ENCODE measurements at regions not wholly inside any gene's neighbourhood (a gene's known extent, or its start where the extent isn't known, plus 50 kb on each side); places are given as distances from the start of the nearest gene placed in this dataset.

DNA sequence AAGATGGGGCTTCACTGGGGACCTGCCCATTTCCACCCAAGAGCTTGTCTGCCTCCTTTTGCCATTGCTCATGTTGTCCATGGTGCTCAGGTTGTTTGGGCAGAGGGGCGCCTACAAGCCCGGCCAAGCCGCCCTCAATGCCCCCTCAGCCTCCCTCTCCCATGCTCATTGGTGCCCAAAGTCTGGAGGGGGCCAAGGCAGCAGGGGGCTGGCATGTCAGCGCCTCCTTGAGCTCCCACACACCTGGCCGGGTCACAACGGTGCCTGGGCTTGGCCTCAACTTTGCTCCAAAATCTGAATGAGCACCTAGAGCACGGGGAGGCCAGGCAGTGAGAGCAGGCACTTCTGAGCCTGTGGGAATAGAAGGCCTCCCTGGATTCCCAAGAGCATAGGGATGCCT is 1598.8 kb downstream of the PCDH7 start:
- Histone ChIP-seq H4K20me1 (ENCODE audit: insufficient read depth) (no peaks in the 10 kb centered on the region), H3K27ac (ENCODE audit: low read depth, low read length) (no peak overlapping the region), H3K27me3 (ENCODE audit: insufficient read depth, low read length) (no peaks in the 10 kb centered on the region), H2AFZ (ENCODE audit: low read depth, low read length, poor library complexity, severe bottlenecking) (no peak overlapping the region), H3K4me1 (ENCODE audit: control insufficient read depth in 1 of 2, insufficient read depth in 2 of 2, low read length in 2 of 2) (no peaks in the 10 kb centered on the region), H3K79me2 (ENCODE audit: insufficient read depth, low read length) (no peaks in the 10 kb centered on the region), H3K36me3 (ENCODE audit: control insufficient read depth in 1 of 2, insufficient read depth in 2 of 2, low read length in 2 of 2) (no peaks in the 10 kb centered on the region), H3K4me2 (ENCODE audit: low read length) (no peak overlapping the region), H3K9ac (ENCODE audit: low read length) (no peak overlapping the region), H3K9me2 (ENCODE audit: insufficient read depth) (no peaks in the 10 kb centered on the region), H3K9me3 (ENCODE audit: control insufficient read depth in 1 of 2, insufficient read depth in 1 of 2, low read depth in 1 of 2, low read length in 2 of 2) (no peaks in the 10 kb centered on the region; a peak in 1 of 4 replicates), H3K4me3 (replicated peaks in 1 of 2; ENCODE audit: low read depth in 1 of 2, low read length in 2 of 2) (no peak overlapping the region)
- no peak for TF ChIP-seq ELF1 (IDR thresholded peaks at IDR 0.05; ENCODE audit: borderline replicate concordance, low read depth)
- no peak for TF ChIP-seq POLR2A (IDR thresholded peaks at IDR 0.05; ENCODE audit: borderline replicate concordance, extremely low read depth, insufficient read depth, insufficient read length)
- TF ChIP-seq ZFX (IDR thresholded peaks at IDR 0.05), result no peak
- TF ChIP-seq JUND (IDR thresholded peaks at IDR 0.05), result no peak
- no peak for TF ChIP-seq SIN3A (IDR thresholded peaks at IDR 0.05; ENCODE audit: low read depth)
- TF ChIP-seq, protein P1, sequence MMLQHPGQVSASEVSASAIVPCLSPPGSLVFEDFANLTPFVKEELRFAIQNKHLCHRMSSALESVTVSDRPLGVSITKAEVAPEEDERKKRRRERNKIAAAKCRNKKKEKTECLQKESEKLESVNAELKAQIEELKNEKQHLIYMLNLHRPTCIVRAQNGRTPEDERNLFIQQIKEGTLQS (IDR thresholded peaks at IDR 0.05), result no peak
- no peak for TF ChIP-seq EZH2 (IDR thresholded peaks at IDR 0.05)
- TF ChIP-seq CBX3 (IDR thresholded peaks at IDR 0.05; ENCODE audit: low read depth), result no peak
- TF ChIP-seq RAD21 (IDR thresholded peaks at IDR 0.05; ENCODE audit: low read depth), result no peak
- TF ChIP-seq, protein P2, sequence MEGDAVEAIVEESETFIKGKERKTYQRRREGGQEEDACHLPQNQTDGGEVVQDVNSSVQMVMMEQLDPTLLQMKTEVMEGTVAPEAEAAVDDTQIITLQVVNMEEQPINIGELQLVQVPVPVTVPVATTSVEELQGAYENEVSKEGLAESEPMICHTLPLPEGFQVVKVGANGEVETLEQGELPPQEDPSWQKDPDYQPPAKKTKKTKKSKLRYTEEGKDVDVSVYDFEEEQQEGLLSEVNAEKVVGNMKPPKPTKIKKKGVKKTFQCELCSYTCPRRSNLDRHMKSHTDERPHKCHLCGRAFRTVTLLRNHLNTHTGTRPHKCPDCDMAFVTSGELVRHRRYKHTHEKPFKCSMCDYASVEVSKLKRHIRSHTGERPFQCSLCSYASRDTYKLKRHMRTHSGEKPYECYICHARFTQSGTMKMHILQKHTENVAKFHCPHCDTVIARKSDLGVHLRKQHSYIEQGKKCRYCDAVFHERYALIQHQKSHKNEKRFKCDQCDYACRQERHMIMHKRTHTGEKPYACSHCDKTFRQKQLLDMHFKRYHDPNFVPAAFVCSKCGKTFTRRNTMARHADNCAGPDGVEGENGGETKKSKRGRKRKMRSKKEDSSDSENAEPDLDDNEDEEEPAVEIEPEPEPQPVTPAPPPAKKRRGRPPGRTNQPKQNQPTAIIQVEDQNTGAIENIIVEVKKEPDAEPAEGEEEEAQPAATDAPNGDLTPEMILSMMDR (IDR thresholded peaks at IDR 0.05 in 2 of 3, conservative IDR thresholded peaks at IDR 0.05 in 1 of 3; ENCODE audit: borderline replicate concordance in 1 of 3, insufficient read depth in 1 of 3, low read depth in 2 of 3, low read length in 2 of 3), result no peak
- TF ChIP-seq, protein P3, sequence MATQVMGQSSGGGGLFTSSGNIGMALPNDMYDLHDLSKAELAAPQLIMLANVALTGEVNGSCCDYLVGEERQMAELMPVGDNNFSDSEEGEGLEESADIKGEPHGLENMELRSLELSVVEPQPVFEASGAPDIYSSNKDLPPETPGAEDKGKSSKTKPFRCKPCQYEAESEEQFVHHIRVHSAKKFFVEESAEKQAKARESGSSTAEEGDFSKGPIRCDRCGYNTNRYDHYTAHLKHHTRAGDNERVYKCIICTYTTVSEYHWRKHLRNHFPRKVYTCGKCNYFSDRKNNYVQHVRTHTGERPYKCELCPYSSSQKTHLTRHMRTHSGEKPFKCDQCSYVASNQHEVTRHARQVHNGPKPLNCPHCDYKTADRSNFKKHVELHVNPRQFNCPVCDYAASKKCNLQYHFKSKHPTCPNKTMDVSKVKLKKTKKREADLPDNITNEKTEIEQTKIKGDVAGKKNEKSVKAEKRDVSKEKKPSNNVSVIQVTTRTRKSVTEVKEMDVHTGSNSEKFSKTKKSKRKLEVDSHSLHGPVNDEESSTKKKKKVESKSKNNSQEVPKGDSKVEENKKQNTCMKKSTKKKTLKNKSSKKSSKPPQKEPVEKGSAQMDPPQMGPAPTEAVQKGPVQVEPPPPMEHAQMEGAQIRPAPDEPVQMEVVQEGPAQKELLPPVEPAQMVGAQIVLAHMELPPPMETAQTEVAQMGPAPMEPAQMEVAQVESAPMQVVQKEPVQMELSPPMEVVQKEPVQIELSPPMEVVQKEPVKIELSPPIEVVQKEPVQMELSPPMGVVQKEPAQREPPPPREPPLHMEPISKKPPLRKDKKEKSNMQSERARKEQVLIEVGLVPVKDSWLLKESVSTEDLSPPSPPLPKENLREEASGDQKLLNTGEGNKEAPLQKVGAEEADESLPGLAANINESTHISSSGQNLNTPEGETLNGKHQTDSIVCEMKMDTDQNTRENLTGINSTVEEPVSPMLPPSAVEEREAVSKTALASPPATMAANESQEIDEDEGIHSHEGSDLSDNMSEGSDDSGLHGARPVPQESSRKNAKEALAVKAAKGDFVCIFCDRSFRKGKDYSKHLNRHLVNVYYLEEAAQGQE (IDR thresholded peaks at IDR 0.05; ENCODE audit: low read depth), result no peak
- no peak for TF ChIP-seq CEBPB (IDR thresholded peaks at IDR 0.05; ENCODE audit: low read depth)
- TF ChIP-seq SP1 (IDR thresholded peaks at IDR 0.05; ENCODE audit: low read depth), result no peak
- TF ChIP-seq, protein P4, sequence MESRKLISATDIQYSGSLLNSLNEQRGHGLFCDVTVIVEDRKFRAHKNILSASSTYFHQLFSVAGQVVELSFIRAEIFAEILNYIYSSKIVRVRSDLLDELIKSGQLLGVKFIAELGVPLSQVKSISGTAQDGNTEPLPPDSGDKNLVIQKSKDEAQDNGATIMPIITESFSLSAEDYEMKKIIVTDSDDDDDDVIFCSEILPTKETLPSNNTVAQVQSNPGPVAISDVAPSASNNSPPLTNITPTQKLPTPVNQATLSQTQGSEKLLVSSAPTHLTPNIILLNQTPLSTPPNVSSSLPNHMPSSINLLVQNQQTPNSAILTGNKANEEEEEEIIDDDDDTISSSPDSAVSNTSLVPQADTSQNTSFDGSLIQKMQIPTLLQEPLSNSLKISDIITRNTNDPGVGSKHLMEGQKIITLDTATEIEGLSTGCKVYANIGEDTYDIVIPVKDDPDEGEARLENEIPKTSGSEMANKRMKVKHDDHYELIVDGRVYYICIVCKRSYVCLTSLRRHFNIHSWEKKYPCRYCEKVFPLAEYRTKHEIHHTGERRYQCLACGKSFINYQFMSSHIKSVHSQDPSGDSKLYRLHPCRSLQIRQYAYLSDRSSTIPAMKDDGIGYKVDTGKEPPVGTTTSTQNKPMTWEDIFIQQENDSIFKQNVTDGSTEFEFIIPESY (IDR thresholded peaks at IDR 0.05; ENCODE audit: extremely low read depth, insufficient replicate concordance, low read length), result no peak
- no peak for TF ChIP-seq SRF (IDR thresholded peaks at IDR 0.05; ENCODE audit: low read depth)
- no peak for TF ChIP-seq FOSL1 (IDR thresholded peaks at IDR 0.05; ENCODE audit: low read depth)
- TF ChIP-seq EGR1 (IDR thresholded peaks at IDR 0.05; ENCODE audit: low read depth), result no peak
- no peak for ATAC-seq
- CTCF ChIA-PET, result no interaction called here
- POLR2A ChIA-PET, result no interaction called here
- no peak for DNase-seq (ENCODE audit: low read depth, low spot score)
- BruUV-seq (replicated peaks), result no TSS peak
- RAD21 ChIA-PET (ENCODE audit: low non-redundant PET in 1 of 2, low total read pairs in 2 of 2, uncharacterized antibody in 2 of 2, unreplicated experiment in 2 of 2), result no interaction called here
- intact Hi-C loops (cut with micrococcal nuclease), result no loop called here

Data from HCT116 (cell line).